ENCODE measurements at regions not wholly inside any gene's neighbourhood (a gene's known extent, or its start where the extent isn't known, plus 50 kb on each side); places are given as distances from the start of the nearest gene placed in this dataset.
"Not testable (repeated sequence)": the region's sequence is repeated elsewhere in the genome, so short reads cannot be mapped to it uniquely, and the experiment has no call there.

- no peak for DNase-seq (ENCODE audit: missing footprints)
- intact Hi-C loops (cut with DNase I): no loop called here
- ATAC-seq: no peak
Observed at GRCh38 chr10:109676703-109677102, 246.6 kb downstream of the XPNPEP1 start.

GRCh38 chr10:109668703-109669102 is 254.6 kb downstream of the XPNPEP1 start:
- ATAC-seq (no peak), DNase-seq (ENCODE audit: missing footprints) (no peak)
- intact Hi-C loops (cut with DNase I): no loop called here

GRCh38 chr10:109668154-109668665 is 255.1 kb downstream of the XPNPEP1 start:
- DNase-seq (ENCODE audit: missing footprints): no peak
- intact Hi-C loops (cut with DNase I): no loop called here
- no peak for ATAC-seq

- no peak for DNase-seq (ENCODE audit: missing footprints)
- intact Hi-C loops (cut with DNase I): no loop called here
Observed at GRCh38 chr10:109665321-109665720, 258.0 kb downstream of the XPNPEP1 start.

GRCh38 chr10:109664554-109664953 is 258.8 kb downstream of the XPNPEP1 start:
- peak; percentile 45 for DNase-seq (ENCODE audit: missing footprints)
- intact Hi-C loops (cut with DNase I): no loop called here
- ATAC-seq: no peak

More at GRCh38 chr10:109665321-109665720, 258.0 kb downstream of the XPNPEP1 start:
- no peak for ATAC-seq

- intact Hi-C loops (cut with DNase I): no loop called here
- DNase-seq (ENCODE audit: missing footprints) (no peak), ATAC-seq (no peak)
Observed at GRCh38 chr10:109663122-109663521, 260.2 kb downstream of the XPNPEP1 start.

- intact Hi-C loops (cut with DNase I); ATAC-seq; DNase-seq (ENCODE audit: missing footprints): not testable (repeated sequence)
Observed at GRCh38 chr10:109652612-109653011, 270.7 kb downstream of the XPNPEP1 start.

- intact Hi-C loops (cut with DNase I): no loop called here
- ATAC-seq (no peak), DNase-seq (ENCODE audit: missing footprints) (no peak)
Observed at GRCh38 chr10:109650228-109650627, 273.1 kb downstream of the XPNPEP1 start.

- intact Hi-C loops (cut with DNase I): no loop called here
- ATAC-seq (no peak), DNase-seq (ENCODE audit: missing footprints) (no peak)
Observed at GRCh38 chr10:109647627-109648026, 275.7 kb downstream of the XPNPEP1 start.

GRCh38 chr10:109633846-109634245 is 289.5 kb downstream of the XPNPEP1 start:
- DNase-seq (ENCODE audit: missing footprints): no peak
- no peak for ATAC-seq
- intact Hi-C loops (cut with DNase I): no loop called here

GRCh38 chr10:109633017-109633416 is 290.3 kb downstream of the XPNPEP1 start:
- DNase-seq (ENCODE audit: missing footprints); ATAC-seq; intact Hi-C loops (cut with DNase I): not testable (repeated sequence)

- ATAC-seq (no peak), DNase-seq (ENCODE audit: missing footprints) (no peak)
- intact Hi-C loops (cut with DNase I): no loop called here
Observed at GRCh38 chr10:109624939-109625338, 298.4 kb downstream of the XPNPEP1 start.

GRCh38 chr10:109622566-109622965 is 300.7 kb downstream of the XPNPEP1 start:
- DNase-seq (ENCODE audit: missing footprints) (no peak), ATAC-seq (no peak)
- intact Hi-C loops (cut with DNase I): no loop called here

GRCh38 chr10:109620396-109620795 is 302.9 kb downstream of the XPNPEP1 start:
- intact Hi-C loops (cut with DNase I): no loop called here
- no peak for DNase-seq (ENCODE audit: missing footprints)
- no peak for ATAC-seq

GRCh38 chr10:109619914-109620313 is 303.4 kb downstream of the XPNPEP1 start:
- intact Hi-C loops (cut with DNase I): no loop called here
- no peak for ATAC-seq

GRCh38 chr10:109618748-109619147 is 304.6 kb downstream of the XPNPEP1 start:
- intact Hi-C loops (cut with DNase I): no loop called here
- ATAC-seq (no peak), DNase-seq (ENCODE audit: missing footprints) (no peak)

More at GRCh38 chr10:109619914-109620313, 303.4 kb downstream of the XPNPEP1 start:
- no peak for DNase-seq (ENCODE audit: missing footprints)

GRCh38 chr10:109618301-109618700 is 305.0 kb downstream of the XPNPEP1 start:
- ATAC-seq: no peak
- no peak for DNase-seq (ENCODE audit: missing footprints)
- intact Hi-C loops (cut with DNase I): no loop called here

GRCh38 chr10:109616359-109616980 is 306.8 kb downstream of the XPNPEP1 start:
- no peak for DNase-seq (ENCODE audit: missing footprints)
- ATAC-seq: no peak
- intact Hi-C loops (cut with DNase I): no loop called here

- DNase-seq (ENCODE audit: missing footprints); intact Hi-C loops (cut with DNase I); ATAC-seq: not testable (repeated sequence)
Observed at GRCh38 chr10:109595356-109595755, 328.0 kb downstream of the XPNPEP1 start.

- ATAC-seq (no peak), DNase-seq (ENCODE audit: missing footprints) (no peak)
- intact Hi-C loops (cut with DNase I): no loop called here
Observed at GRCh38 chr10:109593682-109594081, 329.6 kb downstream of the XPNPEP1 start.

GRCh38 chr10:109592391-109592790 is 330.9 kb downstream of the XPNPEP1 start:
- ATAC-seq (no peak), DNase-seq (ENCODE audit: missing footprints) (no peak)
- intact Hi-C loops (cut with DNase I): no loop called here

Measured in Right ventricle myocardium inferior (tissue), 1 donor.